Lower lobe of right lung (tissue), 2 donors: ENCODE measurements at regions not wholly inside any gene's neighbourhood (a gene's known extent, or its start where the extent isn't known, plus 50 kb on each side); places are given as distances from the start of the nearest gene placed in this dataset.

Experiments
- ATAC-seq, 2 donors: fragments of 200-7000 bp; cut with Tn5 transposase; one replicate each; pipeline ENCODE4 v1.9.1; 2020 to 2022; ENCODE audit warnings: mild to moderate bottlenecking in 2 of 2, moderate library complexity in 2 of 2
- DNase-seq: peaks from one replicate; pipeline ENCODE4 v3.0.0-alpha.2; 2020
- H3K27ac ChIP-seq: fragments of 200-600 bp; one replicate; pipeline ENCODE4 v1.8.0; 2022
- H3K27me3 ChIP-seq: fragments of 200-600 bp; one replicate; pipeline ENCODE4 v1.8.0; 2022; ENCODE audit warnings: low read depth
- H3K36me3 ChIP-seq: fragments of 200-600 bp; one replicate; pipeline ENCODE4 v1.8.0; 2022; ENCODE audit warnings: mild to moderate bottlenecking
- H3K4me1 ChIP-seq: fragments of 200-600 bp; one replicate; pipeline ENCODE4 v1.8.0; 2022
- H3K4me3 ChIP-seq: fragments of 200-600 bp; one replicate; pipeline ENCODE4 v1.8.0; 2022; ENCODE audit warnings: mild to moderate bottlenecking
- H3K9me3 ChIP-seq: fragments of 200-600 bp; one replicate; pipeline ENCODE4 v1.8.0; 2022
- intact Hi-C: fragments of 100-400 bp; cut with DNase I; formaldehyde crosslinking; loops from one replicate; pipeline ENCODE4 v1.11.0; 2022
- TF ChIP-seq, protein P1 (sequence below): fragments of 200-600 bp; IDR thresholded peaks from one replicate; pipeline ENCODE4 v1.8.0; 2022; ENCODE audit warnings: antibody characterized with exemption, mild to moderate bottlenecking
- donor health status: DM: no; HTN: yes; CAD: no; lungs with severe emphysema.

DNA sequence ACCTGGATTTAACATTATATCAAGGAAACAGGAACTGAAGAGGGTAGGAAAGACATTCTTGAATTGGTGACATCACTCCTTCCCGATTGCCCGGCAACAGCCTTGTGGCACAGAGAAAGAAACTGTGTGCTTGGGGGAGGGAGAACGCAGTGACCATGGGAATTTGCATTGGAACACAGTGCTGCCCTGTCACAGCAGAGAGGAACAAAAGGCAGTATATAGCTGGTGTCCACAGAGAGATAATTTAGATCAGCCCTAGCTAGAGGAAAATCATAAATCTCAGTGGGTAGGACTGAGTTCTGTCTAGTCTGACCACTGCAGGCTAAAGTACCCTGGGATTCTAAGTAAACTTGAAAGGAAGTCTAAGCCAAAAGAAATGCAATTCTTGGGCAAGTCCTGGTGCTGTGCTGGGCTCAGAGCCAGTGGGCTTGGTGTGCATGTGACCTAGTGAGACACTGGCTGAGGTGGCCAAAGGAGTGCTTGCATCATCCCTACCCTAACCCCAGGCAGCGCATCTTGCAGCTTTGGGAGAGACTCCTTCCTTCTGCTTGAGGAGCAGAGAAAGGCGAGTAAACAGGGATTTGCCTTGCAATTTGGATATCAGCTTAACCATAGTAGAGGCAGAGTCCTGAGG is 697.6 kb downstream of the HACE1 start:
- peaks cover 4% of the 10 kb centered on the region for H3K9me3 ChIP-seq
- ATAC-seq = no peak

DNA sequence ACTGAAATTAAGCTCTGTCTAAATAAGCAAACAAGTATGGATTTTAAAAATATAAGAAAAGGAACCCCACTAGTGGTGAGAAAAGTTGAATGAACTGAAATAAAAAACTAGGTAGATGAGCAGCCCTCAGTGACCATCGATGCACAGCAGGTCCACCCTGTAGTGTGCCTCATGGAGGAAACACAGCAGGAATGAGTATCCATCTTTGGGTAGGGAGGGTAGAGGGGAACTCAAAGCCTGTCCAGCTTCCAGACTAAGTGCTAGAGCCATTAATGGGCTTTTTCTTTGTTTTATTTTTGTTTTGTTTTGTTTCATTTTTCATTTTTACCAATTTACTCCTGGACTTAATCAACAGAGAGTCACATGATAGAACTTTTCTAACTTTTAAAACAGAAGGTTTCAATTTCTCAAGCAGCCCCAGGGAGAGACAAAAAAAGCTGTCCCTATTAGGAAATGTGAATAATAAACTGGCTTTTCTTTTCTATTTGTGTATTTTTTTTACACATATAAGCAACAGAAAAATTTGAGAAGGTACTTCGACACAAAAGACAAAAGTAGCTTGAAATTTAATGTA is 700.6 kb downstream of the HACE1 start:
- DNase-seq (no peak), ATAC-seq (no peak)
- H3K9me3 ChIP-seq = no peaks in the 10 kb centered on the region
- H3K27me3 ChIP-seq = no peaks in the 10 kb centered on the region
- no peak overlapping the region for H3K4me3 ChIP-seq
- TF ChIP-seq, protein P1, sequence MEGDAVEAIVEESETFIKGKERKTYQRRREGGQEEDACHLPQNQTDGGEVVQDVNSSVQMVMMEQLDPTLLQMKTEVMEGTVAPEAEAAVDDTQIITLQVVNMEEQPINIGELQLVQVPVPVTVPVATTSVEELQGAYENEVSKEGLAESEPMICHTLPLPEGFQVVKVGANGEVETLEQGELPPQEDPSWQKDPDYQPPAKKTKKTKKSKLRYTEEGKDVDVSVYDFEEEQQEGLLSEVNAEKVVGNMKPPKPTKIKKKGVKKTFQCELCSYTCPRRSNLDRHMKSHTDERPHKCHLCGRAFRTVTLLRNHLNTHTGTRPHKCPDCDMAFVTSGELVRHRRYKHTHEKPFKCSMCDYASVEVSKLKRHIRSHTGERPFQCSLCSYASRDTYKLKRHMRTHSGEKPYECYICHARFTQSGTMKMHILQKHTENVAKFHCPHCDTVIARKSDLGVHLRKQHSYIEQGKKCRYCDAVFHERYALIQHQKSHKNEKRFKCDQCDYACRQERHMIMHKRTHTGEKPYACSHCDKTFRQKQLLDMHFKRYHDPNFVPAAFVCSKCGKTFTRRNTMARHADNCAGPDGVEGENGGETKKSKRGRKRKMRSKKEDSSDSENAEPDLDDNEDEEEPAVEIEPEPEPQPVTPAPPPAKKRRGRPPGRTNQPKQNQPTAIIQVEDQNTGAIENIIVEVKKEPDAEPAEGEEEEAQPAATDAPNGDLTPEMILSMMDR = no peak
- no peaks in the 10 kb centered on the region for H3K4me1 ChIP-seq
- no peaks in the 10 kb centered on the region for H3K36me3 ChIP-seq
- H3K27ac ChIP-seq = no peak overlapping the region
- intact Hi-C loops = no loop called here

More for the DNA sequence above, 697.6 kb downstream of the HACE1 start:
- TF ChIP-seq, protein P1 = no peak
- intact Hi-C loops = no loop called here
- Histone ChIP-seq H3K27me3 (no peaks in the 10 kb centered on the region), H3K4me3 (no peak overlapping the region), H3K27ac (no peak overlapping the region), H3K4me1 (no peaks in the 10 kb centered on the region), H3K36me3 (no peaks in the 10 kb centered on the region)
- DNase-seq = no peak

DNA sequence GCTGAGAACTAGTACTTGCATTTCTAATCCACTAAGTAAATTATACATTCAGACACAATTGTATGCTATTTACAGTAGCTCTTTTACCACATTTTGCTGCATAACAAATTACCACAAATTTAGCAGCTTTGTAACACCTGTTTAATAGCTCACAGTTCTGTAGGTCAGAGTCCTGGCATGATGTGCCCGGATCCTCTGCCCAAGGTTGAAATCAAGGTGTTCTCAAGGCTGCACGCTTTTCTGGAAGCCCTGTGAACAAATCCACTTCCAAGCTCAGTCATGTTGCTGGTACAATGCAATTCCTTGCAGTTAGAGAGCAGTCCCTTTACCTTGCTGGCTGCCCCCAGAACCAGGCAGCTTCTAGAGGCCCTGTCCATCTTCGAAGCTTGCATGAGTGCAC is 716.0 kb downstream of the HACE1 start:
- no peaks in the 10 kb centered on the region for H3K36me3 ChIP-seq
- DNase-seq (no peak), ATAC-seq (no peak)
- no peak overlapping the region for H3K27ac ChIP-seq
- TF ChIP-seq, protein P1 = no peak
- intact Hi-C loops = no loop called here
- H3K4me3 ChIP-seq = no peak overlapping the region
- no peaks in the 10 kb centered on the region for H3K27me3 ChIP-seq
- no peaks in the 10 kb centered on the region for H3K4me1 ChIP-seq
- no peaks in the 10 kb centered on the region for H3K9me3 ChIP-seq

DNA sequence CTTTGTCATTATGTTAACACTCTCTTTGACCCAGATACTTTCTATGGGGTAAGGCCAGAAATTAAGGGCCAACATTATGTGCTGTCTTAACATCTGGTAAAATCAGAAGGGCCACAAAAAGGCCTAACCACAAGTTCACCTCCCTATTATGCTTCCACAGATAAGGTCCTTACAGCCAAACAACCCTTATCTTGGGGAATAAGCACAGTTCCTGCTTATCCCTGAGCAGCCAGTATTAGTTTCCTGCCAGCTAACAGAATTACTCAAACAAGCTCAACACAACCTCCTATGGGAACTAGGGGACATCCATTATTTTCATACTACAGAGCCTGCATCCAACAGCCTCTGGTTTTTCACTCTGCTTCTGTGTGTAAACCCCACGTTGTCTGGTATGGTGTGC is 724.8 kb downstream of the HACE1 start:
- TF ChIP-seq, protein P1 = no peak
- H3K4me1 ChIP-seq = no peaks in the 10 kb centered on the region
- ATAC-seq (no peak), DNase-seq (no peak)
- H3K36me3 ChIP-seq = no peaks in the 10 kb centered on the region
- no peak overlapping the region for H3K27ac ChIP-seq
- intact Hi-C loops = no loop called here
- no peaks in the 10 kb centered on the region for H3K9me3 ChIP-seq
- H3K4me3 ChIP-seq = no peak overlapping the region
- H3K27me3 ChIP-seq = no peaks in the 10 kb centered on the region

DNA sequence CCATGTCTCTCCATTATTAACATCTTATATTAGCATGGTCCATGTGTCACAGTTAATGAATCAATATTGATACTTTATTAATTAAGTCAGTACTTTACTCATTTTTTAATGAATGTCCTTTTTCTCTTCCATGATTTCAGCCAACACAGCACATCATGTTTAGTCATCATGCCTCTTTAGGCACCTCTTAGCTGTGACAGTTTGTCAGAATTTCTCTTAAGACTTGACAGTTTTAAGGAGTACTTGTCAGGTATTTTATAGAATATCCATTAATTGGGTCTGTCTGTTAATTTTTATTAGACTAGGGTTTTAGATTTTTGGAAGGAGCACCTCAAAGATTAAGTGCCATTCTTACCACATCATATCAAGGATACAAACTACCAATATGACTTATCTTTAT is 729.4 kb downstream of the HACE1 start:
- Histone ChIP-seq H3K36me3 (no peaks in the 10 kb centered on the region), H3K27ac (no peak overlapping the region), H3K9me3 (no peaks in the 10 kb centered on the region), H3K27me3 (no peaks in the 10 kb centered on the region), H3K4me1 (no peaks in the 10 kb centered on the region), H3K4me3 (no peak overlapping the region)
- DNase-seq = no peak
- intact Hi-C loops = no loop called here
- no peak for ATAC-seq
- TF ChIP-seq, protein P1 = no peak
